Activated naive CD4-positive, alpha-beta T cell treated with anti-CD3 and anti-CD28 coated beads for 36 hours (primary cell): ENCODE measurements at regions not wholly inside any gene's neighbourhood (a gene's known extent, or its start where the extent isn't known, plus 50 kb on each side); places are given as distances from the start of the nearest gene placed in this dataset.

Experiments used
- CTCF ChIA-PET: fragments of 350-600 bp; sonication (Branson Sonifier 250); formaldehyde crosslinking; loops from one replicate; lab custom pipeline; 2021; ENCODE audit warnings: antibody characterized with exemption; lab: Charles Lee
- DNase-seq: peaks from one replicate; pipeline ENCODE4 v3.0.0-alpha.2; 2020
- H3K27ac Mint-ChIP-seq: one replicate; pipeline ENCODE4 v1.8.0; 2021; ENCODE audit warnings: mild to moderate bottlenecking, mixed read lengths
- H3K27me3 Mint-ChIP-seq: one replicate; pipeline ENCODE4 v1.8.0; 2021; ENCODE audit warnings: low read depth, mixed read lengths
- H3K36me3 Mint-ChIP-seq: one replicate; pipeline ENCODE4 v1.8.0; 2021; ENCODE audit warnings: low read depth, mixed read lengths
- H3K4me1 Mint-ChIP-seq: one replicate; pipeline ENCODE4 v1.8.0; 2021; ENCODE audit warnings: low read depth, mixed read lengths
- H3K4me3 Mint-ChIP-seq: one replicate; pipeline ENCODE4 v1.8.0; 2021; ENCODE audit warnings: mild to moderate bottlenecking, moderate library complexity, mixed read lengths
- H3K9me3 Mint-ChIP-seq: one replicate; pipeline ENCODE4 v1.8.0; 2021; ENCODE audit warnings: mixed read lengths
- intact Hi-C: fragments of 100-400 bp; cut with micrococcal nuclease; formaldehyde crosslinking; loops from one replicate; pipeline ENCODE4 v1.15.1; 2023

DNA sequence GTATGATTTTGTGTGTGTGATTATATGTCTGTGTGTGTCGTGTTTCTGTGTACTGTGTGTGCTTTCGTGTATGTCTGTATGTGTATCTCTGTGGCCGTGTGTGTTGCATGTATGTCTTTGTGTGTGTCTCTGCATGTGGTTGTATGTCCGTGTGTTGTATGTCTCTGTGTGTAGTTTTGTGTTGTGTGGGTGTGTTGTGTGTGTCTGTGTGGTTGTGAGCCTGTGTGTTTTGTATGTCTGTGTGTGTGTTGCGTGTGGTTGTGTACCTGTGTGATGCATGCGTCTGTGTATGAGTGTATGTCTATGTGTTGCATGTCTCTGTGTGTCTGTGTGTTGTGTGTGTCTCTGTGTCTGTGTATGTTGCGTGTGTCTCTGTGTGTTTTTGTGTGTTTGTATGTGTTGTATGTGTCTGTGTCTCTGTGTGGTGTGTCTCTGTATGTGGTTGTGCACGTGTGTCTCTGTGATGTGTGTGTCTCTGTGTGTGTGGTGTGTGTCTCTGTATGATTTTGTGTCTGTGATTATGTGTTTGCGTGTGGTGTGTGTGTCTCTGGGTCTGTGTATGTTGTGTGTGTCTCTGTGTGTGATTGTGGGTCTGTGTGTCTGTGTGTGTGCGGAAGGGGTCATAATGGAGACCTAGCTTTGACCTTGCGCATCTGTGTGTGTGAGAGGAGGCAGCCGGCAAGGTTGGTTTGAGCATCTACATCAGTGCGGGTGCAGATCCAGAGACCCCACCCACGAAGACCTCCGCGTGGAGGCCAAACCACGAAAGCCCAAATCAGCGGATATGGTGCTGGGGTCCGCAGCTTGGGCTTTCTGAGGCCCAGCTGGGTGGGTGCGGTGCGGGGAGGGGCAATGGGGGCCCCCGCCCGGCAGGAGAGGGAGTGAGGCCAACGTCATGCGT is 212.6 kb upstream of the GSE1 start:
- no peak for DNase-seq
- CTCF ChIA-PET: no interaction called here
- intact Hi-C loops: no loop called here
- Mint-ChIP-seq H3K4me1 (no peaks in the 10 kb centered on the region), H3K27me3 (no peaks in the 10 kb centered on the region), H3K9me3 (no peaks in the 10 kb centered on the region), H3K27ac (no peak overlapping the region), H3K36me3 (no peaks in the 10 kb centered on the region), H3K4me3 (no peak overlapping the region)

DNA sequence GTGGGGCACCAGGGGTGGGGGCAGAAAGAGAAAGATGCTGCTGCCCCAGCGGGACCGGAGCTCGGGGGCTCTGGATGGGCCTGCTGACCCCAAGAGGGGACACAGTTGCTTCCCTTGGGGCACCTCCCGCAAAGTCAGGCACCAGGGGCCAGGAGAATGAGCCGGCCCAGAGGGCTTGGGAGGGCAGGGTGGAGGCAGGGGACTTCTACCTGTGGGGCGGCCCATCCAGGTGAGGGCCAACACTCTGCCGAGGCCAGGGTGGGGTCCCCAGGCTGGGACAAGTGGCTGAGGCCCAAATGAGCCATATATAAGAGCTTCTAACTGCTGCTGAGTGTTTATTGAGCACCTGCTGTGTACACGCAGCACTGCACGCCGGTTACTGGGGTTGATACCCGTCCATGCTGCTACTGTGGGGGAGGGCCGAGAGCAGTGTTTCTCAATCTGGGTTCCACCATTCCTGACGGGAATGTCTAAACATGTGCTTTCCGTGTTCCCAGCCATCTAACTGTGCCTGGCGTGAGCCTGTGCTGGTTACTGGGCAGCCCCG is 211.7 kb upstream of the GSE1 start:
- CTCF ChIA-PET: interaction anchor here (1.6 kb wide), 1 partner anchor 8 kb away, joined by 6 read pairs; no protein-coding TSS in a partner anchor

DNA sequence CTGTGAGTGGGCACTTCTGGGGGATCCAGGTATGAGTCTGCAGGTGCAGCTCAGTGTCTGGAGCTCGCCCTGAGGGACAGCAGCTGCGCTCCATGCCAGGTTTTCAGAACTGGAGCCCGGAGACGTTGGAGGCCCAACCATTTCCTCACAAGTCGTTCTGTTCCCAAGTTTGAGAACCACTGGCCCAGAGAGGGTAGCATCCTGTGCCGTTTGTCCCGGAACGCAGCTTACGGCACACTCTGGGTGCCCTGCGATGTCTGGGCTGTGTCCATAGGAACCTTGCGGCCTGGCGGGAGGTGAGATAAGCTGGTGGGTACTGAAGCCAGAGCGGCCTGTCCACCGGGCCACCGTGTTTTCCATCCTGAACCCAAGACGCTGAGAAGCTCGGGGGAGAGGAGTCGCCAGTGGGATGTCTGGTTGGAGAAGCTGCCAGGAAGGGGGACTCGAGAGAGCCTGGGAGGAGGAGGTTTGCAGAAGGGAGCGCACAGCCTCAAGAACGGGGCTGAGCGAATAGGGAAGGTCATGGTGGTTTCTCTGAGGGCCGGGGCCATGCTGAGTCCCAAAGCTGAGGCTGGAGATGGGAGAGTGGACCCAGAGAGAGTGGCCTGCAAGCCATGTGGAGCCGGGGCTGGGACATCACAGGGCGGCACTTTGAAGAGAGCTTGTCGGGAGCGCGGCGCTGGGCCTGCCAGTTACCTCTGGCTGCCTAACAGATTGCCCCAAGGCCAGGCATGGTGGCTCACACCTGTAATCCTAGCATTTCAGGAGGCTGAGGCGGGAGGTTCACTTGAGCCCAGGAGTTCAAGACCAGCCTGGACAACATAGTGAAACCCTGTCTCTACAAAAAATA is 211.0 kb upstream of the GSE1 start:
- Mint-ChIP-seq H3K4me1 (no peaks in the 10 kb centered on the region), H3K9me3 (no peaks in the 10 kb centered on the region), H3K27ac (no peak overlapping the region), H3K27me3 (no peaks in the 10 kb centered on the region), H3K36me3 (no peaks in the 10 kb centered on the region), H3K4me3 (no peak overlapping the region)
- intact Hi-C loops: no loop called here
- CTCF ChIA-PET: interaction anchor here (1.5 to 1.6 kb wide), 2 partner anchors 9 to 14 kb away, joined by 5 to 6 read pairs; no protein-coding TSS in a partner anchor
- peak; percentile 3 for DNase-seq

More for the DNA sequence above, 211.7 kb upstream of the GSE1 start:
- intact Hi-C loops: no loop called here
- Mint-ChIP-seq H3K9me3 (no peaks in the 10 kb centered on the region), H3K36me3 (no peaks in the 10 kb centered on the region), H3K27ac (no peak overlapping the region), H3K4me3 (no peak overlapping the region), H3K27me3 (no peaks in the 10 kb centered on the region), H3K4me1 (no peaks in the 10 kb centered on the region)
- peak; percentile 1 for DNase-seq

DNA sequence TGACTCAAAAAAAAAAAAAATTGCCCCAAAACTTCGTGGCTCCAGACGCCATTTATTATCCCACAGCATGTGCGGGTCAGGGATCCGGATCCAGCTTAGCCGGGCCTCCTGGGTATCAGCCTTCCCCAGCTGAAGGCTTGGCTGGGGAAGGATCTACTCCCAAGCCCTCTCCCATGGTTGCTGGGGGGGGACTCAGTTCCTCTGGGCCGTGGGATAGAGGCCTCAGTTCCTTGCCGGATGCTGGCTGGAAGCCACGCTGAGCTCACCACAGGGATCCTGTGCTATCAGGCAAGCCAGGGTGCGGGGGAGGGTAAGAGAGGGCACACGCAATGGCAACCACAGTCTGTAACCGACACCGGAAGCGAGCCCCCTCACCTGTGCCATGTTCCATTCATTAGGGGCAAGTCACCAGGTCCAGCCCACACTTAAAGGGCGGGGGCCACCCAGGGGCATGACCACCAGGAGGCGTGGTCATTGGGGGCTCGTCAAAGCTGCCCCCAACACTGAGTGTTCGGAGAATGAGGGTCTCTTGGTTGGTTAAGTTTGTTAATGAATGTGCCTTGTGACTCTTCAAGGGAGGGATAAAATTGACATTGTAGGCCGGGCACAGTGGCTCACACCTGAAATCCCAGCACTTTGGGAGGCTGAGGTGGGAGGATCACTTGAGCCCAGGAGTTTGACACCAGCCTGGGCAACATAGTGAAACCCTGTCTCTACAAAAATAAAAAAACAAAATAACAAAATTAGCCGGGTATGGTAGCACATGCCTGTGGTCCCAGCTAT is 210.0 kb upstream of the GSE1 start:
- Mint-ChIP-seq H3K27me3 (no peaks in the 10 kb centered on the region), H3K27ac (no peak overlapping the region), H3K4me1 (no peaks in the 10 kb centered on the region), H3K36me3 (no peaks in the 10 kb centered on the region), H3K4me3 (no peak overlapping the region), H3K9me3 (no peaks in the 10 kb centered on the region)
- peak; percentile 4 for DNase-seq
- intact Hi-C loops: no loop called here
- CTCF ChIA-PET: interaction anchor here (0.6 to 1.6 kb wide), 5 partner anchors 10 to 359 kb away, joined by 3 to 6 read pairs (median 4); no protein-coding TSS in a partner anchor

DNA sequence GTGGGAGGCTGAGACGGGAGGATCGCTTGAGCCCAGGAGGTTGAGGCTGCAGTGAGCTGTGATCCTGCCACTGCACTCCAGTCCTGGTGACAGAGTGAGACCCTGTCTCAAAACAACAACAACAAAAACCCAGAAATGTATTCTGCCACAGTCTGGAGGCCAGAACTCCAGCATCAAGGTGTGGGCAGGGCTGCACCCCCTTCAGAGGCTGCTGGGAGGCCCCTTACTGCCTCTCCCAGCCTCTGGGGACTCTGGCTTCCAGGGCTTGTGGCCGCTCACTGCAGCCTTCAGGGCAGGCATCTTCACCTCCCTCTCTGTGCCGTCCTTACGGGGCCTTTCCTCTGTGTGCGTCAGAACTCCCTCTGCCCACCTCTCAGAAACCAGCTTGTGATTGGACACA is 209.4 kb upstream of the GSE1 start:
- CTCF ChIA-PET: interaction anchor here (0.6 to 1.0 kb wide), 3 partner anchors 38 to 359 kb away, joined by 3 to 4 read pairs (median 3); no protein-coding TSS in a partner anchor
- Mint-ChIP-seq H3K9me3 (no peaks in the 10 kb centered on the region), H3K4me1 (no peaks in the 10 kb centered on the region), H3K36me3 (no peaks in the 10 kb centered on the region), H3K4me3 (no peak overlapping the region), H3K27me3 (no peaks in the 10 kb centered on the region), H3K27ac (no peak overlapping the region)
- intact Hi-C loops: no loop called here
- DNase-seq: no peak

DNA sequence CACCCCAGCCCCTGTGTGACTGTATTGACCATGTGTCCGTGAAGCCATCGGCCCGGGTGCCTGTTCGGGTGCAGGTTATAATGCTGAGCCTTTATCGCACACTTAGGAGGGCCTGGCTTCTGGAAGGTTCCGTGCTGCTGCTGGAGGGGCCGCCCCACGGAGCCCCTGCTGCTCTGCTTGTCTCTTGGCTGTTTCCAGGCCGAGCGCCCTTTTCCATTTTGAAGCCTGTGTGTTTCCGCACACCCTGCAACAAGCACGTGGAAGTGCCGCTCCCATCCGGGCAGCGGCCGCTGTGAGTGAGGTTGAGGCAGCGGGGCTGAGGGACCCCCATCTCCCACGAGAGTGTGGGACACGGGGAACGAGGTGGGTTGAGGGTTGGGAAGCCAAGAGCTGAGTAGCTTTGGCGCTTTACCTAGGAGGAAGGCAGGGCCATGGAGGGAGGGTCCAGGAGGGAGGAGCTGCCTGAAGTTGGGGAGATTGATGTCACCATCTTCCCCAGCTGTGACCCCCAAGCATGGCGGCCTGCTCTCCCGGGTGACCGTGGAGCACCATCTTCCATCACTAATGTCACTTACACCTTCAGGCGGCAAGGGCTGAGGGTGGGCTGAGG is 200.1 kb upstream of the GSE1 start:
- intact Hi-C loops: no loop called here
- DNase-seq: peak; percentile 2
- Mint-ChIP-seq H3K27ac (no peak overlapping the region), H3K4me1 (peaks cover 6% of the 10 kb centered on the region), H3K4me3 (no peak overlapping the region), H3K27me3 (no peaks in the 10 kb centered on the region), H3K36me3 (no peaks in the 10 kb centered on the region), H3K9me3 (peaks cover 10% of the 10 kb centered on the region)
- CTCF ChIA-PET: no interaction called here

DNA sequence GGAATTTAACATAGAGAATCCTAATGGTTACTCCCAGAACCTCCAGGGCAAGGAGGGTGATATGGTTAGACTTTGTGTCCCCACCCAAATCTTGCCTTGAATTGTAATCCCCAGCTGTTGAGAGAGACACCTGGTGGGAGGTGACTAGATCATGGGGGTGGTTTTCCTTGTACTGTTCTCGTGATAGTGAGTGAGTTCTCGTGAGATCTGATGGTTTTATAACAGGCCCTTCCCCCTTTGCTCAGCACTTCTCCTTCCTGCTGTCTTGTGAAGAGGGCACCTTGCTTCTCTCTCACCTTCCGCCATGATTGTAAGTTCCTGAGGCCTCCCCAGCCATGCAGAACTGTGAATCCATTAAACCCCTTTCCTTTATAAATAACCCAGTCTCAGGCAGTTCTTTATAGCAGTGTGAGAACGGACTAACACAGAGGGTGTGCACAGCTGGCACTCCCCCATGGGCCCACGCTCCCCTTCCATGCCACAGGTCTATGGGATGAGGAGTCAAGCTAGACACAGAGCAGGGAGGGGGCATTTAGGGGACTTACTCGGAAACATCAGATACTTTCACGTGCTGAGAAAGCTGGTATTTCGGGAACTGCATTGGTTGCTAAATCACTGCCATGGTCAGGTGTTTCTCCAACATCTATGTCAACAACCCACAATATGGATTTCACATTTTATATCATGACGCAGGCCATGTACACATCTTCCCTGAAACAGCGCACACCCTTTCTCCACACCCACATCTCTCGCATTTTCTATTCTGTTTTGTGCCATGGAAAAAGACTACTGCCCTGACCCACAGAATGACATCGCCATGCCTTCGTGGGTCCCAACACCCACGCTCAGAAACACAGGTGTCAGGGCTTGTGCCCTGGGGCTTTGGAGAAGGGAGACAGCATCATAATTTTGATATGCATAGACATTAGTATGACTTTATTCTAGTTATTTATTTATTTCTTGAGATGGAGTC is 199.1 kb upstream of the GSE1 start:
- H3K27me3 Mint-ChIP-seq: no peaks in the 10 kb centered on the region
- H3K9me3 Mint-ChIP-seq: peaks cover 10% of the 10 kb centered on the region
- no peak overlapping the region for H3K4me3 Mint-ChIP-seq
- H3K27ac Mint-ChIP-seq: no peak overlapping the region
- peak; percentile 4 for DNase-seq
- no peaks in the 10 kb centered on the region for H3K36me3 Mint-ChIP-seq
- CTCF ChIA-PET: no interaction called here
- peaks cover 6% of the 10 kb centered on the region for H3K4me1 Mint-ChIP-seq
- intact Hi-C loops: no loop called here

DNA sequence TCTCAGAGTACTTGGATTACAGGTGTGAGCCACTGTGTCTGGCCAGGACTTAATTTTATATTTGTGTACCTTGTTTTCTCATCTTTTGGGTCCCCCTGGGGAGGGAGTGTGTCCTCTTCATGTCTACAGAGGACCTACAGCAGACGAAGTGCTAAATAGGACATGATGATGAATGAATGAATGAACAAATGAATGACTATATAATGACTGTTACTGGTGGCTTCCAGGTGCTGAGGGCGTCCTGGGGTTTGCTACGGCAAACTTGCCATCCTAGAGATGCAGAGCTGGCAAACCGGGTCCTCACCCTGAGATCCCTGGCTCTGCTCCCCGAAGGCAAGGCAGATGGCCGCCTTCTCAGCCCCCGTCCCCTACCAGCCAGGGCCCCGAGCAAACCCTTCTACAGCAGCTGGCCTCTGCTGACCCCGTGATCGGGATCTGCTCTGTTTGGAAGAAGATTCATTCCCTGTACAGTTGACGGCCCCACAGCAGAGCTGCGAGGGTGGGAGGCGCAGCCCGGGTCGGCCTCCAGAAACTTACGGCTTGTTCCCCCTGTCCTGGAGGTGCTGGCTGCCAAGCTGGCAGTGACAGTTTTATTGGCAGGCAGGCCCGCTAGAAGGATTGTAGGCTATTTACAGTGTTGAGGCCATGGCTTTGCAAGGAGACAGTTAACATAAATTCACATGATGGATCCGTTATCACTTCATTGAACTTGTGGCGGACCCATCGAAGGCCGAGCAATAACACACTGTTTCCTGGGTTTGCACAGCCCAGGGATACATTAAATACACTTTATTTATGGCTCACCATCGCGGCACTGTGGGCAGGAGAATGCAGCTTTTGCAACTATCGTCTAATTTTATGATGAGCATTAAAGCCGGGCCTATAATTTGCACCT is 197.7 kb upstream of the GSE1 start:
- DNase-seq: peak; percentile 3
- Mint-ChIP-seq H3K4me3 (no peak overlapping the region), H3K27me3 (no peaks in the 10 kb centered on the region), H3K9me3 (peaks cover 10% of the 10 kb centered on the region), H3K27ac (no peak overlapping the region), H3K36me3 (no peaks in the 10 kb centered on the region), H3K4me1 (peaks cover 6% of the 10 kb centered on the region)
- CTCF ChIA-PET: interaction anchor here (0.6 to 2.0 kb wide), 15 partner anchors 13 to 288 kb away, joined by 3 to 17 read pairs (median 4); no protein-coding TSS in a partner anchor
- intact Hi-C loops: loop anchor here (1.0 kb wide), 1 partner anchor 195 kb away; no protein-coding TSS in a partner anchor

DNA sequence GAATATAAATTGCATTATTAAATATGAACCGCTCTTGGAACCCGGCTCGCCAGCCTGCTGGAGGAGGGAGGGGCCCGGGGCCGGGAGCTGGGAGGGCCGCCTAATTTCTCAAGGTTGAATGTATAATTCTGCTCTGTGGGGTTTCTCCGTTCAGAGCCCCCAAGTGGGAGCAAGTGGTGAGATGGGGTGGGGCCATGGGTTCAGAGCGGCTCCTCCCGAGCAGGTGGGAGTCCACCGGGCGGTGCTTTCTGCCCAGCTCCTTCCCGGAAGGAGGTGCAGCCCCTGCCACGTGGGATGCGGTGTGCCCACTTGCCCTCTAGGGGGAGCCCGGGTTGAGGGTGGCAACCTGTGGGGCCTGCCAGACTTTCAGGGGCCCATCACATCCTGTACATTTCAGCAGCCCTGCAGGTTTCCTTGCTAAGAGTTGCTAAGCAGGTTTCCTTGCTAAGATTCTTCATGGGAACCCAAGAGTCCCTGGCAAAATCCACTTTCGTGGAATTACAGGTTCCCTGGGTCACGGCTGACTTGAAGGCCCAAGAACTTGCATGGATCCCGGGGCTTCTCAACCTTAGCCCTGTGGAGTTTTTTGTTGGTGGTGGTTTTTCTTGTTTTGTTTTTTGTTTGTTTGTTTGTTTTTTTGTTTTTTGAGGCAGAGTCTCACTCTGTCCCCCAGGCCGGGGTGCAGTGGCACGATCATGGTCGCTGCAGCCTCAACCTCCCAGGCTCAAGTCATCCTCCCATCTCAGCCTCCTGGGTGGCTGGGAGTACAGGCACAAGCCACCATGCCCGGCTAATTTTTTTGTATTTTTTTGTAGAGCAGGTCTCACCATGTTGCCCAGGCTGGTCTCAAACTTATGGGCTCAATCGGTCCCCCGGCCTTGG is 196.7 kb upstream of the GSE1 start:
- DNase-seq: peak; percentile 90
- no peak overlapping the region for H3K27ac Mint-ChIP-seq
- peaks cover 10% of the 10 kb centered on the region for H3K9me3 Mint-ChIP-seq
- H3K36me3 Mint-ChIP-seq: no peaks in the 10 kb centered on the region
- CTCF ChIA-PET: interaction anchor here (0.5 to 2.0 kb wide), 14 partner anchors 12 to 307 kb away, joined by 3 to 17 read pairs (median 4); no protein-coding TSS in a partner anchor
- H3K4me1 Mint-ChIP-seq: peaks cover 6% of the 10 kb centered on the region
- intact Hi-C loops: loop anchor here (1.0 kb wide), 1 partner anchor 194 kb away; no protein-coding TSS in a partner anchor
- H3K27me3 Mint-ChIP-seq: no peaks in the 10 kb centered on the region
- no peak overlapping the region for H3K4me3 Mint-ChIP-seq
